A549 (cell line): ENCODE measurements at regions not wholly inside any gene's neighbourhood (a gene's known extent, or its start where the extent isn't known, plus 50 kb on each side); places are given as distances from the start of the nearest gene placed in this dataset.

Experiments used
- BHLHE40 ChIP-seq: IDR thresholded peaks from 2 replicates; pipeline ENCODE4 v1.6.1; 2012; ENCODE audit warnings: low read depth, low read length, inconsistent platforms
- CEBPB ChIP-seq, 2 experiments: fragments of >200 bp in 1 of 2; sonication (Bioruptor Twin) in 1 of 2; formaldehyde crosslinking in 1 of 2; IDR thresholded peaks; 2 replicates each; pipeline ENCODE4 v1.6.1; 2012 to 2016
- CHD2 ChIP-seq: fragments of 150-350 bp; IDR thresholded peaks from 2 replicates; pipeline ENCODE4 v1.6.1; 2014; ENCODE audit warnings: low read length; ENCODE audit not compliant: partially characterized antibody
- CHD4 ChIP-seq: fragments of 200-600 bp; sonication (generic); IDR thresholded peaks from 2 replicates; pipeline ENCODE4 v1.6.1; 2016; ENCODE audit warnings: antibody characterized with exemption, mild to moderate bottlenecking, borderline replicate concordance
- CTCF ChIP-seq: fragments of >200 bp; sonication (Bioruptor Twin); formaldehyde crosslinking; IDR thresholded peaks from 3 replicates; pipeline ENCODE4 v1.5.1; 2016
- EP300 ChIP-seq, 2 experiments: fragments of >200 bp; sonication (Bioruptor Twin); formaldehyde crosslinking; IDR thresholded peaks; 2 replicates in 1 of 2; 3 replicates in 1 of 2; pipeline ENCODE4 v1.6.1; 2016 to 2017
- HDAC2 ChIP-seq: fragments of 200-600 bp; sonication (generic); IDR thresholded peaks from 2 replicates; pipeline ENCODE4 v1.6.1; 2016
- HEYL ChIP-seq: fragments of 250-450 bp; sonication (Bioruptor Pico); IDR thresholded peaks from 2 replicates; pipeline ENCODE4 v1.8.0; 2021; ENCODE audit warnings: mild to moderate bottlenecking, moderate library complexity
- MAFK ChIP-seq: fragments of 450-650 bp; IDR thresholded peaks from 2 replicates; pipeline ENCODE4 v1.6.1; 2014; ENCODE audit not compliant: partially characterized antibody
- POLR2A ChIP-seq: IDR thresholded peaks from 2 replicates; pipeline ENCODE4 v1.6.1; 2012; ENCODE audit warnings: mild to moderate bottlenecking, low read length
- RCOR1 ChIP-seq: fragments of 150-350 bp; IDR thresholded peaks from 2 replicates; pipeline ENCODE4 v1.6.1; 2014; ENCODE audit warnings: antibody characterized with exemption, low read length, low read depth
- SMC3 ChIP-seq: fragments of >200 bp; sonication (Bioruptor Twin); formaldehyde crosslinking; IDR thresholded peaks from 3 replicates; pipeline ENCODE4 v1.6.1; 2018; ENCODE audit warnings: inconsistent platforms
- SREBF2 ChIP-seq: fragments of 450-650 bp; IDR thresholded peaks from 2 replicates; pipeline ENCODE4 v1.6.1; 2014; ENCODE audit warnings: mild to moderate bottlenecking, moderate library complexity
- USF2 ChIP-seq: fragments of 450-650 bp; IDR thresholded peaks from 2 replicates; pipeline ENCODE4 v1.6.1; 2014; ENCODE audit warnings: antibody characterized with exemption

GRCh38 chr11:90380206-90380605 is 157.4 kb upstream of the CHORDC1 start:
- TF ChIP-seq CHD2 = no peak
- no peak for TF ChIP-seq POLR2A
- TF ChIP-seq HDAC2 = no peak
- no peak for TF ChIP-seq CTCF
- TF ChIP-seq SMC3 = no peak
- TF ChIP-seq BHLHE40 = no peak
- no peak for TF ChIP-seq USF2
- no peak for TF ChIP-seq HEYL (CRISPR knock-in tag)
- TF ChIP-seq EP300 (IDR thresholded peaks at IDR 0.05) = no peak
- no peak for TF ChIP-seq RCOR1
- no peak for TF ChIP-seq SREBF2
- TF ChIP-seq CHD4 = no peak
- no peak for TF ChIP-seq CEBPB (IDR thresholded peaks at IDR 0.05)
- TF ChIP-seq MAFK = no peak
